ENCODE measurements at regions not wholly inside any gene's neighbourhood (a gene's known extent, or its start where the extent isn't known, plus 50 kb on each side); places are given as distances from the start of the nearest gene placed in this dataset.

DNA sequence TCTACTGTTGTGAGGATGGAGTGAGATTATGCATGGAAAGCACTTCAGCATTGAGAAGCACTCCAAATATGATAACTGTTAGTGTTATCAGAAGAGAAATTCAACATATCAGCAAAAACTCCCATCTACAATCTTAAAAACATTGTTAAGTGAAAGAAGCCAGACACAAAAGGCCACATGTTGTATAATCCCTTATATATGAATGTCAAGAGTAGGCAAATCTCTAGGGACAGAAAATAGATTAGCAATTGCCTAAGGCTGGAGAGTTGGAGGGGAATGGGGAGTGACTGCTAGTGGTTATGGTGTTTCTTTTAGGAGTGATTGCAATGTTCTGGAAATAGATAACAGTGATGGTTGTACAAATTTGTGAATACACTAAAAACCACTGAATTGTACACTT, 122.5 kb upstream of the LNX1 start:
- H3K27ac ChIP-seq: no peak overlapping the region
- DNase-seq (ENCODE audit: low spot score): no peak
- TF ChIP-seq, protein P1, sequence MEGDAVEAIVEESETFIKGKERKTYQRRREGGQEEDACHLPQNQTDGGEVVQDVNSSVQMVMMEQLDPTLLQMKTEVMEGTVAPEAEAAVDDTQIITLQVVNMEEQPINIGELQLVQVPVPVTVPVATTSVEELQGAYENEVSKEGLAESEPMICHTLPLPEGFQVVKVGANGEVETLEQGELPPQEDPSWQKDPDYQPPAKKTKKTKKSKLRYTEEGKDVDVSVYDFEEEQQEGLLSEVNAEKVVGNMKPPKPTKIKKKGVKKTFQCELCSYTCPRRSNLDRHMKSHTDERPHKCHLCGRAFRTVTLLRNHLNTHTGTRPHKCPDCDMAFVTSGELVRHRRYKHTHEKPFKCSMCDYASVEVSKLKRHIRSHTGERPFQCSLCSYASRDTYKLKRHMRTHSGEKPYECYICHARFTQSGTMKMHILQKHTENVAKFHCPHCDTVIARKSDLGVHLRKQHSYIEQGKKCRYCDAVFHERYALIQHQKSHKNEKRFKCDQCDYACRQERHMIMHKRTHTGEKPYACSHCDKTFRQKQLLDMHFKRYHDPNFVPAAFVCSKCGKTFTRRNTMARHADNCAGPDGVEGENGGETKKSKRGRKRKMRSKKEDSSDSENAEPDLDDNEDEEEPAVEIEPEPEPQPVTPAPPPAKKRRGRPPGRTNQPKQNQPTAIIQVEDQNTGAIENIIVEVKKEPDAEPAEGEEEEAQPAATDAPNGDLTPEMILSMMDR (IDR thresholded peaks at IDR 0.05): no peak
- no peak overlapping the region for H3K4me3 ChIP-seq

DNA sequence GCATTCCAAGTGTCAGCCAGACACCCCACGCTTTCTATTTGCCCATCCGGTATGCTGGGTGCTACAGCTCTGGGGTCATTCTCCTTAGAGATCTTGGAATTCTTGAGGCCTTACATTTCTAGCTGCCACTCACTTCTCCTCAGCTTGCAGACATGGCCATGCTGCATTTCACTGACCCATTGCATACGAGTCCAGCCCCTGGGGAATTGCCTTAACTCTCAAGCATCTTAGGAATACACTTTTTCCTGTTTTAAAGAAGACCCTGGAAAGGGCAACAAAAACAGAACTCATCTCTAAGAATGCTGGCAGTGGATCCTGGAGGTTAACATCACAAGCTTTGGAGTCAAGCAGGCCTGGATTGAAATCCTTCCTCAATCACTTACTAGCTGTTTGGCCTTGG, 122.0 kb upstream of the LNX1 start:
- Histone ChIP-seq H3K27ac (no peak overlapping the region), H3K4me3 (no peak overlapping the region)
- DNase-seq (ENCODE audit: low spot score): no peak
- TF ChIP-seq, protein P1 (IDR thresholded peaks at IDR 0.05): no peak

DNA sequence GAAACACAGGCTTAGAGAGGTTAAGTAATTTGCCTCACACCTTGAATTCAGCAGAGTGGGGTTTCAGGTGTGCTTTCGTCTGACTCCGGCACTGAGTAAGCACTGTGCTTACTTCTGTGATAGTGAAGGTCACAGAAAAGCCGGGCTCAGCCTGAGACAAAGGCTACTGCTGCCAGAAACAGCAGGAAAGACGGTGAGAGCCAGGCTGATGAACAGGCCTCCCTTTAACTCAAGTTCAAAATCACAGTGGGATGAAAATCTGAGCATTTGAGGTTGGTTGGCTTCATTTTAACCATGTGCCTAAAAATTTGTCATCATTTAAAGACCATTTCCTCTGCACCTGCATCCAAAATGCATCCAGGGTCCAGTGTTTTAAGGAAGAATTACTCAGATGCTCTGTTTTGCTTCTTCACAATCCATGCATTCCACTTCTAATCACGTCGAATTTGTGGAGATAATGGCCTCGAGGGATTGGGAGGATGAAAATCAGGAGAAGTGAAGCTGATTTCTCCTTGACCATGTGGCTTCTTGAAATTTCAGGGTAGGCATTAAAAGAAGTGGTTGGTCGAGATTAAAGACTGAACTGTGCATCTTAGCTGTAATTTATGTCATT, 121.2 kb upstream of the LNX1 start:
- Histone ChIP-seq H3K4me3 (no peak overlapping the region), H3K27ac (no peak overlapping the region)
- DNase-seq (ENCODE audit: low spot score): no peak
- TF ChIP-seq, protein P1 (IDR thresholded peaks at IDR 0.05): no peak

DNA sequence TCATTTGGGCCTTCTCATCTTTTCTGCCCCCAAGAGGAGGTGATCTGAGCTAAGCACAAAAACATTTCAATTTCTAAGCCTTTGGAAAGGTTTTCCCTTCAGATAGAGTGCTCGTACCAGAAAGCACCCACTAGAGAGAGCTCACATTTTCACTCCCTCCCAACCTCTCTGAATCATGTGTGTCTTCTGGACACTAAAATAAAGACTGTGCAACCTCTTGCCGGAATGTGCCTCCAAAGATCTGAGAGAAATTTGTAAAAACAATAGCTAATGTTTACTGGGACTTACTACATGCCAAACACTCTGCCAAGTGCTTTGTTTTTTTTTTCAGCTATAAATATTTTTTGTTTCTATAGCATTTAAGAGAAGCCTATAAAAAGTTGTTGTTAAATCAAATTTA, 120.6 kb upstream of the LNX1 start:
- no peak for DNase-seq (ENCODE audit: low spot score)
- Histone ChIP-seq H3K27ac (peak overlapping the region in 1 of 2 donors; percentile 3), H3K4me3 (no peak overlapping the region)
- TF ChIP-seq, protein P1 (IDR thresholded peaks at IDR 0.05): no peak

DNA sequence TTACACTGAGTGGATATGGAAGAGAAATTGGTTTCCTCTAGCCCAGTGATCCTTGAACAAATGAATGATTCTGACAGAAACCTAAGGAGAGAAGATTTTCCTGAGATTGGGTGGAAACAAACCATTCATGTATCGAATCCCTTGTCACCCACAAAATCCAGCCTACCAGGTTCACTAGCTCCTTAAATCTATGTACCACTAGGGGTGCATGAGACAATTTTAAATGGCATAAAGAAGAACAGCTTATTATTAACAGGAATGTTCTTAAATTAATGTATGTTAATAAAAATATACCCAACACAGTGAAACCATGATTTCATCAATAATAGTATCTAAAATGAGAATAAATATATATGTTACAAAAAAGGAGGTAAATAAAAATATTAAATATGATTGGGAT, 118.4 kb upstream of the LNX1 start:
- H3K4me3 ChIP-seq: no peak overlapping the region
- DNase-seq (ENCODE audit: low spot score): no peak
- TF ChIP-seq, protein P1 (IDR thresholded peaks at IDR 0.05): no peak
- H3K27ac ChIP-seq: no peak overlapping the region

DNA sequence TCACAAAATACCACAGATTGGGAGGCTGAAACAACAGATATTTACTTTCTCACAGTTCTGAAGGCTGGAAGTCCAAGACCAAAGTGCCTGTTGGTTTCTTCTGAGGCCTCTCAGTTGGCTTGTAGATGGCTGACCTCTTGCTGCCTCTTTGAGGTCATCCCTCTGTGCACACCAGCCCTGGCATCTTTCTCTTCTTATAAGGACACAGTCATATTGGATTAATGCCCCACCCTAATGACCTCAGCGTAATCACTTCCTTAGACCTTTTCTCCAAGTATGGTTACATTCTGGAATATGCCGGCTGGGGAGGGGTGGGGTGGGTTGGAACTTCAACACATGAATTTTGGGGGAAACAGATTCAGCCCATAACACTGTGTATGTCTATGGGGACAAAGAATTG, 116.2 kb upstream of the LNX1 start:
- no peak for DNase-seq (ENCODE audit: low spot score)
- Histone ChIP-seq H3K27ac (no peak overlapping the region), H3K4me3 (no peak overlapping the region)
- TF ChIP-seq, protein P1 (IDR thresholded peaks at IDR 0.05): no peak

DNA sequence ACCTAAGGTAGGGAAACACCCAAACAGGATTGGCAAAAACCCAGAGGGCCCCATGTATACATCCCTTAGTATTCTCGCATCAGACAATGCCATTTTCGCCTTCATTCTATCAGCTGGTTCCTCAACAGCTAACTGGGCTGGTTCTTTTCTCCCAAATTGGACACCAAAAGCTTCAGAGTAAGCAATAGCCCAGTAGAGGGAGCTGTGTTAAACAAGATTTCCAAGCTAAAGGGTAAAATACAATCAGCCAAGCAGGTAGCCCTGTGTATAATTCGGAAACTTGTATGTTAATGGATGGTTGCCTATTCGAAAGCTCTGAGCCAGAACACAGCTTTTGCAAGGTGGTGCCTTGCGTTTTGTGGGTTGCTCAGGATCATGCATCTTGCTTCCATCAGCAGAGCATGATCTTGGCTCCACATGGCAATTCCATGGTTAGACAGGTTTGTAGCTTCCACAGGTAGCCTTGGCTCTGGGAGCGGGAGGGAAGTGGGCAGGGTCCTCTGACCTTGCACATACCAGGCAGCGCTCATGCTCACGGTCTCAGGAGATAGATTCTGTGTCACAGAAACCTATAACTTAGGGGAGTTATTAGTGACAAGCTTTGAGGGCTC, 115.2 kb upstream of the LNX1 start:
- Histone ChIP-seq H3K4me3 (no peak overlapping the region), H3K27ac (no peak overlapping the region)
- TF ChIP-seq, protein P1 (IDR thresholded peaks at IDR 0.05): peak; percentile 30
- no peak for DNase-seq (ENCODE audit: low spot score)
